Activated CD8-positive, alpha-beta T cell treated with anti-CD3 and anti-CD28 coated beads for 36 hours (primary cell): ENCODE measurements at regions not wholly inside any gene's neighbourhood (a gene's known extent, or its start where the extent isn't known, plus 50 kb on each side); places are given as distances from the start of the nearest gene placed in this dataset.

Experiments
- ATAC-seq: fragments of 200-7000 bp; cut with Tn5 transposase; one replicate; pipeline ENCODE4 v1.10.0; 2021; ENCODE audit warnings: mild to moderate bottlenecking, moderate library complexity
- CTCF ChIA-PET: fragments of 350-600 bp; sonication (Branson Sonifier 250); formaldehyde crosslinking; loops from one replicate; lab custom pipeline; 2021; ENCODE audit warnings: antibody characterized with exemption; lab: Charles Lee
- POLR2A ChIA-PET: fragments of 350-600 bp; sonication (Branson Sonifier 250); formaldehyde crosslinking; loops from one replicate; lab custom pipeline; 2021; ENCODE audit warnings: antibody characterized with exemption; lab: Charles Lee
- DNase-seq: peaks from one replicate; pipeline ENCODE4 v3.0.0-alpha.2; 2020
- H3K27ac Mint-ChIP-seq: one replicate; pipeline ENCODE4 v1.8.0; 2021; ENCODE audit warnings: mild to moderate bottlenecking, mixed read lengths
- H3K27me3 Mint-ChIP-seq: one replicate; pipeline ENCODE4 v1.8.0; 2021; ENCODE audit warnings: mixed read lengths
- H3K36me3 Mint-ChIP-seq: one replicate; pipeline ENCODE4 v1.8.0; 2021; ENCODE audit warnings: low read depth, mixed read lengths
- H3K4me1 Mint-ChIP-seq: one replicate; pipeline ENCODE4 v1.8.0; 2021; ENCODE audit warnings: low read depth, mixed read lengths
- H3K4me3 Mint-ChIP-seq: one replicate; pipeline ENCODE4 v1.8.0; 2021; ENCODE audit warnings: mild to moderate bottlenecking, moderate library complexity, mixed read lengths
- H3K9me3 Mint-ChIP-seq: one replicate; pipeline ENCODE4 v1.8.0; 2021; ENCODE audit warnings: mixed read lengths
- intact Hi-C: fragments of 100-400 bp; cut with micrococcal nuclease; formaldehyde crosslinking; loops from one replicate; pipeline ENCODE4 v1.10.0; 2022
- TF ChIP-seq, protein P1 (sequence below): fragments of 200-600 bp; IDR thresholded peaks from one replicate; pipeline ENCODE4 v1.8.0; 2022; ENCODE audit warnings: antibody characterized with exemption, mild to moderate bottlenecking

DNA sequence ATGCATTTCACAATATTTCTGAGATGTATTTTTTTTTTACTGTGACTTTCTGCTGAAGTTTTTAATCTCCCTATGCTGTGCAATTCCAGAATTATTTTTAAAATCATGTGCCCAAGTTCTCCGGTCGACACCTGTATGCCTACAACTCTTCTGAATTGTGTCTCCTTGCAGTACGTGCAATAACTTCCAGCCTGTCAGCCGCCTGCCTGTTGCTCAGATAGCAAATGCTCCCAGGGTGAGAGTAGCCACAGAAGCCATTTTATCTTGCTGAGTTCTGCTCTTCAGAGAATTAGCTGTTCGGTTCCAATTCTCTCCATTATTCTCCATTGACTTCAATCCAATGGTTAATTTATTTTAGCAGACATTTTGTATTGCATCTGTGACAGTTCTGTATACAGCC is 188.3 kb downstream of the CDC14C start:
- no peak for ATAC-seq
- intact Hi-C loops = no loop called here
- H3K36me3 Mint-ChIP-seq = no peaks in the 10 kb centered on the region
- peaks cover 8% of the 10 kb centered on the region for H3K9me3 Mint-ChIP-seq
- ChIA-PET POLR2A (no interaction called here), CTCF (no interaction called here)
- TF ChIP-seq, protein P1, sequence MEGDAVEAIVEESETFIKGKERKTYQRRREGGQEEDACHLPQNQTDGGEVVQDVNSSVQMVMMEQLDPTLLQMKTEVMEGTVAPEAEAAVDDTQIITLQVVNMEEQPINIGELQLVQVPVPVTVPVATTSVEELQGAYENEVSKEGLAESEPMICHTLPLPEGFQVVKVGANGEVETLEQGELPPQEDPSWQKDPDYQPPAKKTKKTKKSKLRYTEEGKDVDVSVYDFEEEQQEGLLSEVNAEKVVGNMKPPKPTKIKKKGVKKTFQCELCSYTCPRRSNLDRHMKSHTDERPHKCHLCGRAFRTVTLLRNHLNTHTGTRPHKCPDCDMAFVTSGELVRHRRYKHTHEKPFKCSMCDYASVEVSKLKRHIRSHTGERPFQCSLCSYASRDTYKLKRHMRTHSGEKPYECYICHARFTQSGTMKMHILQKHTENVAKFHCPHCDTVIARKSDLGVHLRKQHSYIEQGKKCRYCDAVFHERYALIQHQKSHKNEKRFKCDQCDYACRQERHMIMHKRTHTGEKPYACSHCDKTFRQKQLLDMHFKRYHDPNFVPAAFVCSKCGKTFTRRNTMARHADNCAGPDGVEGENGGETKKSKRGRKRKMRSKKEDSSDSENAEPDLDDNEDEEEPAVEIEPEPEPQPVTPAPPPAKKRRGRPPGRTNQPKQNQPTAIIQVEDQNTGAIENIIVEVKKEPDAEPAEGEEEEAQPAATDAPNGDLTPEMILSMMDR = no peak
- H3K27ac Mint-ChIP-seq = no peak overlapping the region
- DNase-seq = no peak
- H3K27me3 Mint-ChIP-seq = no peaks in the 10 kb centered on the region
- H3K4me3 Mint-ChIP-seq = no peak overlapping the region
- no peaks in the 10 kb centered on the region for H3K4me1 Mint-ChIP-seq

DNA sequence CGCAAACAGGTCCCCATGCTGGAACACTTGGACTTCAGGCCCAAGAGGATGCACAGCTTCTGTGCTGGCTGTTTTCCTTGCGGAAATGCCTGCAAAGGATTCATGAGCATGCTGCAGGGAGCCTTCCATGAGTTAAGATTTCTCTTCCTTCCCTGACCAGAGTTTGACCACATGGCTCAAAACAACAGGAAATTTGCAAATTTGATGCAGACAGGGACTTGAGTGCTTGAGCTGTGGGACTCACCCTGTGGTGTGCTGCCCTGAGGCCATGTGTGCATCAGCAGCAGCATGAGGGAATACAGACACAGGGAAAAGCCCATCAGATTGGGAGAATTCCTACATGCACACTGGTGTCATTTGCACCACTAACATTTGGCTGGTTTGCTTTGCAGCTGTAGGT is 195.4 kb downstream of the CDC14C start:
- DNase-seq = no peak
- no peaks in the 10 kb centered on the region for H3K27me3 Mint-ChIP-seq
- H3K27ac Mint-ChIP-seq = no peak overlapping the region
- no peak for ATAC-seq
- no peaks in the 10 kb centered on the region for H3K36me3 Mint-ChIP-seq
- no peak overlapping the region for H3K4me3 Mint-ChIP-seq
- no peaks in the 10 kb centered on the region for H3K4me1 Mint-ChIP-seq
- TF ChIP-seq, protein P1 = no peak
- POLR2A ChIA-PET = no interaction called here
- intact Hi-C loops = no loop called here
- CTCF ChIA-PET = no interaction called here
- H3K9me3 Mint-ChIP-seq = peaks cover 4% of the 10 kb centered on the region

- ATAC-seq (no peak), DNase-seq (no peak)
- ChIA-PET CTCF (no interaction called here), POLR2A (no interaction called here)
- Mint-ChIP-seq H3K4me1 (no peaks in the 10 kb centered on the region), H3K27me3 (no peaks in the 10 kb centered on the region), H3K9me3 (no peaks in the 10 kb centered on the region), H3K27ac (no peak overlapping the region), H3K36me3 (no peaks in the 10 kb centered on the region), H3K4me3 (no peak overlapping the region)
- intact Hi-C loops = no loop called here
- TF ChIP-seq, protein P1 = no peak
These were observed 200.9 kb downstream of the CDC14C start for GRCh38 chr7:49125246-49125645.

DNA sequence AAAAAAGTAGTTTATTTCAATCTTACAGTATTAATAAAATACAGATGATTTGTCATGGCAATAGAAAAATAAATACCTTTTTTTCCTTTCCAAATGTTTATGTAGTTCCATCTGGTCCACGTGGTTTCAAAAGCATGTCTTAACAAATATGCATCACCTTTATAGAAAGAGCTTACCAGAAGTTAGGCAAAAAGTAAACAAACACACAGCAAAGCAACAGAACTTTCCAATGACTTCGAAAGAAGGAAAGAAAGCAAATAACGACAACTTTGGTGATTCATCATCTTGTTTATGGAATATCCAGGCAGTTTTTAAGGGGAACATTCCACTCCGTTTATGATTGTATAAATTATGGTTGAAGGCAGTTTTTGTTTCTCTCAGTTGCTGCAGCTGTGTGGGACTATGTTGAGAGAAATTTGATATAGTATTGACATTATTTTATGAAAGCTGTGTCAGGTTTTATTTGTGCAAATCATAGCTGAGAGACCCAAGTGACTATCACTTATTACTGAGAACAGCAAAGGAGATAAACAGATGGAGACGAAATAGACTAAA is 203.1 kb downstream of the CDC14C start:
- Mint-ChIP-seq H3K27ac (no peak overlapping the region), H3K4me3 (no peak overlapping the region), H3K27me3 (no peaks in the 10 kb centered on the region), H3K9me3 (no peaks in the 10 kb centered on the region), H3K4me1 (no peaks in the 10 kb centered on the region), H3K36me3 (no peaks in the 10 kb centered on the region)
- ChIA-PET CTCF (no interaction called here), POLR2A (no interaction called here)
- TF ChIP-seq, protein P1 = no peak
- intact Hi-C loops = no loop called here
- DNase-seq (no peak), ATAC-seq (no peak)

DNA sequence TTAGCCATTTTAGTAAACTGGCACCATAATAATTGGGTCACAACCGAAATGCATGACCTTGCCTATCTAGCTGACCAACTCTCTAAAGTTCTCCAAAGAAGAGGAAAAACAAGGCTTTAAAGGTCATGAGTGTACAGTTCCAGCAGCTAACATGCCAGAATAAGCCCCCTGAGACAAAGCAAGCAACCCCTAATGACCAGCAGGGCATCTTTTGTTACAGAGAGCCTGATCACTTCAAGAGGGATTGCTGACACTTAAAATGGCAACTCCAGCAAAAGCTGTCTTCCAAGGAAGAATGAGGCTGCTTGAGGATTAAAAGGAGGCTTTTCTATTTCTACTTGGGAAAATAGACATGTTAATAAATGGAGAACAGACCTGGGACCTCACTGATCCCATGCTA is 213.6 kb downstream of the CDC14C start:
- no peaks in the 10 kb centered on the region for H3K27me3 Mint-ChIP-seq

More for the DNA sequence above, 213.6 kb downstream of the CDC14C start:
- peaks cover 1% of the 10 kb centered on the region for H3K9me3 Mint-ChIP-seq
- no peak overlapping the region for H3K27ac Mint-ChIP-seq
- H3K4me3 Mint-ChIP-seq = no peak overlapping the region
- TF ChIP-seq, protein P1 = no peak
- H3K4me1 Mint-ChIP-seq = no peaks in the 10 kb centered on the region
- ATAC-seq = no peak
- no peaks in the 10 kb centered on the region for H3K36me3 Mint-ChIP-seq
- ChIA-PET POLR2A (no interaction called here), CTCF (no interaction called here)
- no peak for DNase-seq
- intact Hi-C loops = no loop called here
